ENCODE measurements at regions not wholly inside any gene's neighbourhood (a gene's known extent, or its start where the extent isn't known, plus 50 kb on each side); places are given as distances from the start of the nearest gene placed in this dataset.

DNA sequence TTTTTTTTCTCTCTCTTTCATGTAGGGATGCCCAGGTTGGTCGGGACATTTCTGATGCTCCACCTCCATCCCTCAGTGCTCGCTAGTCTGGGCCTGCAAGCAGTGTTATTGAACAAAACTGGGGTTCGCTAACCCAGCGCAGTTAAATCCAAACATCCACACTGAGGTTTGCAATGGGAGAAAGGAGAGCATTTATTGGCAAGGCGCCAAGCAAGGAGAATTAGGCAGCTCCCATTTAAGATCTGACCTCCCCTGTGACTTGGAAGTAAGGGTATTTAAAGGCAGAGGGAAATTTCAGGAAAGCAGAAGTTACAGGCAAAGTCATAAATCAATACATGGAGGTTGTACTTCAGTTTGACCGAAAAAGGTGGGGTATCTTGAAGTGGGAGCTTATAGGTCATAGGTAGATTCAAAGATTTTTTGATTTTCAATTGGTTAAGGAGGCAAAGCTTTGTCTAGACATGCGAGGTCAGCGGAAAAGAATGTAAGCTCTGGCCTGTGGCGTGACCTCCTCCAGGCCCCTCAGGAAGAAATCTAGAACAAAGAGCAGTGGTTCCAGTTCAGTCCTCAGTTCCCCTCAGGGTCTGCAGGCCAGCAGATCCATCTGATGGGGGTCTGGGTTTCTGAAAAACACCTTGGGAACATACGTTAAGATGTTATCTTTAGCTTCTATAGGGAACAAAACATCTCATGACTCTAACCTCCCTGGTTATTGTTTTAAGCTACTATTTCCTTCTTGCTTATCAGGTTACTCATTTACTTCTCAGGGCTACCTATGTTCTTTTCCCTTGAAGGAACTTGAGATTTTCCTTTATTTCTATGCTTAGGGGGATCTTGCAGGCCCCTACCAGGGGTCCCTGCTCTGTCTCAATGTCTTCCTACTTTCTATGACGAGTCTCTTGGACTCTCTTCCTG lies 66.0 kb upstream of the KIF16B start:
- TF ChIP-seq, protein P1, sequence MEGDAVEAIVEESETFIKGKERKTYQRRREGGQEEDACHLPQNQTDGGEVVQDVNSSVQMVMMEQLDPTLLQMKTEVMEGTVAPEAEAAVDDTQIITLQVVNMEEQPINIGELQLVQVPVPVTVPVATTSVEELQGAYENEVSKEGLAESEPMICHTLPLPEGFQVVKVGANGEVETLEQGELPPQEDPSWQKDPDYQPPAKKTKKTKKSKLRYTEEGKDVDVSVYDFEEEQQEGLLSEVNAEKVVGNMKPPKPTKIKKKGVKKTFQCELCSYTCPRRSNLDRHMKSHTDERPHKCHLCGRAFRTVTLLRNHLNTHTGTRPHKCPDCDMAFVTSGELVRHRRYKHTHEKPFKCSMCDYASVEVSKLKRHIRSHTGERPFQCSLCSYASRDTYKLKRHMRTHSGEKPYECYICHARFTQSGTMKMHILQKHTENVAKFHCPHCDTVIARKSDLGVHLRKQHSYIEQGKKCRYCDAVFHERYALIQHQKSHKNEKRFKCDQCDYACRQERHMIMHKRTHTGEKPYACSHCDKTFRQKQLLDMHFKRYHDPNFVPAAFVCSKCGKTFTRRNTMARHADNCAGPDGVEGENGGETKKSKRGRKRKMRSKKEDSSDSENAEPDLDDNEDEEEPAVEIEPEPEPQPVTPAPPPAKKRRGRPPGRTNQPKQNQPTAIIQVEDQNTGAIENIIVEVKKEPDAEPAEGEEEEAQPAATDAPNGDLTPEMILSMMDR (IDR thresholded peaks at IDR 0.05; ENCODE audit: borderline replicate concordance, extremely low read depth, low read length, poor library complexity, severe bottlenecking): no peak
- TF ChIP-seq EZH2 (IDR thresholded peaks at IDR 0.05; ENCODE audit: borderline replicate concordance, low read depth, low read length, severe bottlenecking): no peak
